H9 (cell line): ENCODE measurements at regions not wholly inside any gene's neighbourhood (a gene's known extent, or its start where the extent isn't known, plus 50 kb on each side); places are given as distances from the start of the nearest gene placed in this dataset.

Source experiments
- DNase-seq: peaks from one replicate; pipeline ENCODE4 v3.0.0-alpha.2; 2017
- H2AFZ ChIP-seq: one replicate; pipeline ENCODE4 v1.6.1; 2013; ENCODE audit warnings: mild to moderate bottlenecking, low read length, control low read depth, moderate library complexity
- H2AK5ac ChIP-seq: 2 replicates; pipeline ENCODE4 v1.6.1; 2013; ENCODE audit warnings: low read length, control low read depth, mixed read lengths; ENCODE audit not compliant: insufficient read length
- H2BK120ac ChIP-seq: one replicate; pipeline ENCODE4 v1.6.1; 2013; ENCODE audit warnings: low read depth, mild to moderate bottlenecking, low read length, control low read depth, inconsistent platforms; ENCODE audit not compliant: poor library complexity, severe bottlenecking
- H2BK12ac ChIP-seq: 2 replicates; pipeline ENCODE4 v1.6.1; 2013; ENCODE audit warnings: low read length, control low read depth, mixed read lengths, low read depth; ENCODE audit not compliant: insufficient read length
- H2BK15ac ChIP-seq: 2 replicates; pipeline ENCODE4 v1.6.1; 2013; ENCODE audit warnings: low read depth, low read length, control low read depth
- H2BK20ac ChIP-seq: one replicate; pipeline ENCODE4 v1.6.1; 2013; ENCODE audit warnings: low read depth, mild to moderate bottlenecking, low read length, control low read depth, inconsistent platforms; ENCODE audit not compliant: poor library complexity, severe bottlenecking
- H2BK5ac ChIP-seq: 2 replicates; pipeline ENCODE4 v1.6.1; 2013; ENCODE audit warnings: low read length, control low read depth, mixed read lengths; ENCODE audit not compliant: insufficient read length
- H3K14ac ChIP-seq: 2 replicates; pipeline ENCODE4 v1.6.1; 2013; ENCODE audit warnings: low read length, control low read depth; ENCODE audit not compliant: insufficient read depth
- H3K18ac ChIP-seq: 2 replicates; pipeline ENCODE4 v1.6.1; 2013; ENCODE audit warnings: low read depth, mild to moderate bottlenecking, mixed read lengths, low read length, control low read depth; ENCODE audit not compliant: insufficient read length
- H3K23ac ChIP-seq: 2 replicates; pipeline ENCODE4 v1.6.1; 2013; ENCODE audit warnings: low read length, control low read depth, mixed read lengths, low read depth; ENCODE audit not compliant: insufficient read length
- H3K23me2 ChIP-seq: 2 replicates; pipeline ENCODE4 v1.6.1; 2013; ENCODE audit warnings: low read depth, mild to moderate bottlenecking, mixed read lengths, low read length, control low read depth; ENCODE audit not compliant: insufficient read length, poor library complexity, severe bottlenecking
- H3K27ac ChIP-seq: 2 replicates; pipeline ENCODE4 v1.5.1; 2013; ENCODE audit warnings: low read length, control low read depth, mixed read lengths, low read depth; ENCODE audit not compliant: insufficient read length
- H3K27me3 ChIP-seq: 2 replicates; pipeline ENCODE4 v1.6.1; 2013; ENCODE audit warnings: low read length, control low read depth, inconsistent platforms; ENCODE audit not compliant: insufficient read depth
- H3K4ac ChIP-seq: 2 replicates; pipeline ENCODE4 v1.6.1; 2013; ENCODE audit warnings: low read depth, mild to moderate bottlenecking, control low read depth, inconsistent platforms, low read length, moderate library complexity
- H3K4me1 ChIP-seq: 2 replicates; pipeline ENCODE4 v1.6.1; 2013; ENCODE audit warnings: low read length, control low read depth, inconsistent platforms; ENCODE audit not compliant: insufficient read depth
- H3K4me2 ChIP-seq: 2 replicates; pipeline ENCODE4 v1.6.1; 2013; ENCODE audit warnings: low read length, control low read depth, mixed read lengths; ENCODE audit not compliant: insufficient read length, insufficient read depth
- H3K56ac ChIP-seq: 2 replicates; pipeline ENCODE4 v1.6.1; 2013; ENCODE audit warnings: low read depth, mild to moderate bottlenecking, mixed read lengths, low read length, control low read depth; ENCODE audit not compliant: insufficient read length
- H3K79me1 ChIP-seq: 2 replicates; pipeline ENCODE4 v1.6.1; 2013; ENCODE audit warnings: low read depth, mild to moderate bottlenecking, moderate library complexity, low read length, control low read depth, inconsistent platforms; ENCODE audit not compliant: insufficient read depth, poor library complexity, severe bottlenecking
- H3K79me2 ChIP-seq: 2 replicates; pipeline ENCODE4 v1.6.1; 2013; ENCODE audit warnings: low read length, control low read depth, inconsistent platforms; ENCODE audit not compliant: insufficient read depth
- H3K9ac ChIP-seq: 2 replicates; pipeline ENCODE4 v1.6.1; 2013; ENCODE audit warnings: low read length, control low read depth, mixed read lengths; ENCODE audit not compliant: insufficient read length; ENCODE audit errors: extremely low read depth
- H3K9me3 ChIP-seq: one replicate; pipeline ENCODE4 v1.6.1; 2013; ENCODE audit warnings: low read depth, low read length, inconsistent platforms; ENCODE audit not compliant: control insufficient read depth
- H3T11ph ChIP-seq: one replicate; pipeline ENCODE4 v1.6.1; 2013; ENCODE audit warnings: mild to moderate bottlenecking, low read length, control low read depth, inconsistent platforms
- H4K20me1 ChIP-seq: one replicate; pipeline ENCODE4 v1.6.1; 2013; ENCODE audit not compliant: control insufficient read depth, insufficient read length, insufficient read depth
- H4K5ac ChIP-seq: 2 replicates; pipeline ENCODE4 v1.6.1; 2013; ENCODE audit warnings: low read depth, mild to moderate bottlenecking, mixed read lengths, low read length, control low read depth; ENCODE audit not compliant: insufficient read length
- H4K8ac ChIP-seq: replicated peaks from 2 replicates; pipeline ENCODE4 v1.6.1; 2013; ENCODE audit warnings: low read length, control low read depth, mixed read lengths, low read depth; ENCODE audit not compliant: insufficient read length
- H4K91ac ChIP-seq: 2 replicates; pipeline ENCODE4 v1.6.1; 2013; ENCODE audit warnings: low read depth, mild to moderate bottlenecking, moderate library complexity, mixed read lengths, low read length, control low read depth; ENCODE audit not compliant: insufficient read length
- H3K27ac Mint-ChIP-seq, 3 experiments: 2 replicates in 2 of 3; 3 replicates in 1 of 3; pipeline ENCODE4 v1.8.0; 2020 to 2021; ENCODE audit warnings: mixed read lengths in 3 of 3, mild to moderate bottlenecking in 1 of 3, moderate library complexity in 1 of 3
- H3K27me3 Mint-ChIP-seq: 2 replicates; pipeline ENCODE4 v1.8.0; 2021; ENCODE audit warnings: low read depth, mild to moderate bottlenecking, moderate library complexity, mixed read lengths
- H3K36me3 Mint-ChIP-seq, 3 experiments: 2 replicates in 2 of 3; 3 replicates in 1 of 3; pipeline ENCODE4 v1.8.0; 2020 to 2021; ENCODE audit warnings: low read depth in 3 of 3, mixed read lengths in 3 of 3; ENCODE audit not compliant: insufficient read depth in 1 of 3
- H3K4me1 Mint-ChIP-seq, 2 experiments: 2 replicates each; pipeline ENCODE4 v1.8.0; 2020; ENCODE audit warnings: mixed read lengths in 2 of 2
- H3K4me3 Mint-ChIP-seq, 2 experiments: 2 replicates in 1 of 2; 3 replicates in 1 of 2; pipeline ENCODE4 v1.8.0; 2020 to 2021; ENCODE audit warnings: mild to moderate bottlenecking in 2 of 2, mixed read lengths in 2 of 2, moderate library complexity in 1 of 2
- H3K9me3 Mint-ChIP-seq, 2 experiments: 2 replicates in 1 of 2; 3 replicates in 1 of 2; pipeline ENCODE4 v1.8.0; 2020; ENCODE audit warnings: mild to moderate bottlenecking in 2 of 2, mixed read lengths in 2 of 2, moderate library complexity in 1 of 2
- WGBS: extraction: QIAGEN DNeasy Blood & Tissue Kit; methylation state at CpG from one replicate; pipeline ENCODE4 v1.1.7; 2013; ENCODE audit warnings: missing lambda C conversion rate, low lambda C conversion rate, mixed read lengths; ENCODE audit not compliant: insufficient read length; ENCODE audit errors: extremely low coverage; 5-methylcytosine and 5-hydroxymethylcytosine counted together
- TF ChIP-seq, protein P1 (sequence below): fragments of 200-600 bp; sonication (generic); conservative IDR thresholded peaks from 3 replicates; pipeline ENCODE4 v1.8.0; 2021; ENCODE audit warnings: antibody characterized with exemption, mild to moderate bottlenecking

DNA sequence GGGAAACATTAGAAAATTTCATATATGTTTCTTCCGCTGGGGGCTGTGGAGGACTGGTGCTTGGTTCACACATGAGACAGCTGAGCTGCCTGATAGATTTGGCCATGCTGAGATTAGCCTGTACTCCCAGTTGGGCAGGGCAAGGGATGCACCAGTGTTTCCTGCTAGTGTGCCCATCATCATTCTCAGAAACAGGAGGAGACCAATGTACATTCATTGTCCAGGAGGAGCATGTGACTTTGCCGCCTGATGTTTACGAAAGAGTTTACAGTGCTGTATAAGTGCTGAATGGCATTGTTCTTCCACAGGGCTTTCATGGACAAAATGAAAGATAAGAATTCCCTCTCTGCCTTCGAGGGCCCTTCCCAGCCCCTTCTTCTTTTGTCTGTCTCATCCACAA lies 311.1 kb upstream of the THBS1 start:
- Histone ChIP-seq H3K23ac (no peak overlapping the region), H3K4ac (no peak overlapping the region), H3K27me3 (no peaks in the 10 kb centered on the region), H4K20me1 (no peaks in the 10 kb centered on the region), H2BK12ac (no peak overlapping the region), H4K8ac (no peak overlapping the region), H4K91ac (no peak overlapping the region), H3K14ac (no peak overlapping the region), H3K23me2 (no peaks in the 10 kb centered on the region), H2BK120ac (no peak overlapping the region), H3K56ac (no peak overlapping the region), H2BK5ac (no peak overlapping the region), H2BK15ac (no peak overlapping the region), H4K5ac (no peak overlapping the region), H2AK5ac (no peak overlapping the region), H3K27ac (no peak overlapping the region), H3K4me1 (no peaks in the 10 kb centered on the region), H3K4me2 (no peak overlapping the region), H2BK20ac (no peak overlapping the region), H3K9me3 (no peaks in the 10 kb centered on the region), H3T11ph (no peak overlapping the region), H3K18ac (no peak overlapping the region), H3K9ac (no peak overlapping the region), H3K79me2 (no peaks in the 10 kb centered on the region), H3K79me1 (no peaks in the 10 kb centered on the region), H2AFZ (no peak overlapping the region)
- H3K4me3 Mint-ChIP-seq: no peak overlapping the region
- no peak overlapping the region for H3K27ac Mint-ChIP-seq
- DNase-seq: no peak
- no peaks in the 10 kb centered on the region for H3K27me3 Mint-ChIP-seq
- TF ChIP-seq, protein P1, sequence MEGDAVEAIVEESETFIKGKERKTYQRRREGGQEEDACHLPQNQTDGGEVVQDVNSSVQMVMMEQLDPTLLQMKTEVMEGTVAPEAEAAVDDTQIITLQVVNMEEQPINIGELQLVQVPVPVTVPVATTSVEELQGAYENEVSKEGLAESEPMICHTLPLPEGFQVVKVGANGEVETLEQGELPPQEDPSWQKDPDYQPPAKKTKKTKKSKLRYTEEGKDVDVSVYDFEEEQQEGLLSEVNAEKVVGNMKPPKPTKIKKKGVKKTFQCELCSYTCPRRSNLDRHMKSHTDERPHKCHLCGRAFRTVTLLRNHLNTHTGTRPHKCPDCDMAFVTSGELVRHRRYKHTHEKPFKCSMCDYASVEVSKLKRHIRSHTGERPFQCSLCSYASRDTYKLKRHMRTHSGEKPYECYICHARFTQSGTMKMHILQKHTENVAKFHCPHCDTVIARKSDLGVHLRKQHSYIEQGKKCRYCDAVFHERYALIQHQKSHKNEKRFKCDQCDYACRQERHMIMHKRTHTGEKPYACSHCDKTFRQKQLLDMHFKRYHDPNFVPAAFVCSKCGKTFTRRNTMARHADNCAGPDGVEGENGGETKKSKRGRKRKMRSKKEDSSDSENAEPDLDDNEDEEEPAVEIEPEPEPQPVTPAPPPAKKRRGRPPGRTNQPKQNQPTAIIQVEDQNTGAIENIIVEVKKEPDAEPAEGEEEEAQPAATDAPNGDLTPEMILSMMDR: no peak
- WGBS: no CpG with 5 or more reads among the region's 4 CpGs
- H3K9me3 Mint-ChIP-seq: no peaks in the 10 kb centered on the region
- no peaks in the 10 kb centered on the region for H3K36me3 Mint-ChIP-seq
- H3K4me1 Mint-ChIP-seq: peaks cover 4 to 5% of the 10 kb centered on the region in 2 experiments; a peak in 3 of 4 replicates
